ENCODE measurements at regions not wholly inside any gene's neighbourhood (a gene's known extent, or its start where the extent isn't known, plus 50 kb on each side); places are given as distances from the start of the nearest gene placed in this dataset.

DNA sequence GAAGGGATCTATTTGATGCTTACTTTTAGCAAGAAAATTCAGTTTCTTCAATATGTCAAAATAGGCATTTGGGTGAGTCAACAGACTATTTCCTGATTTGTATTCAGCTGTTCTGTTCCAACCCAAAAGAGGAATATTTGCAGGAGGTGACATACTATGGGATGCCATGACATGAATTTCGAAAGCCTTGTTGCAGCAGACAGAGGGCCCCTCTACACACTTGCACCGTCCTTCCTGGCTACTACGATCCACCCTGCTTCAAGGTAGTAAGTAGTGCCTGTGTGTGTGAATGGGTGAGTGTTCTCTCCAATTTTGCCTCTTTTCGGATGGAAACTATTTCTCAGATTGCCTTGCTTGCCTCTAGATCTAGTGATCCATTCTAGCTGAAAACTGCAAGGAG lies 413.0 kb upstream of the ADARB2 start:
- DNase-seq (ENCODE audit: low spot score) = no peak
- in situ Hi-C loops (cut with MboI; ENCODE audit: low pct_unique_long_range_greater_than_20kb, low sequenced_read_pairs, unreplicated experiment) = no loop called here

GRCh38 chr10:2145926-2146478 lies 408.7 kb upstream of the ADARB2 start:
- no peak for DNase-seq (ENCODE audit: low spot score)
- TF ChIP-seq, protein P1, sequence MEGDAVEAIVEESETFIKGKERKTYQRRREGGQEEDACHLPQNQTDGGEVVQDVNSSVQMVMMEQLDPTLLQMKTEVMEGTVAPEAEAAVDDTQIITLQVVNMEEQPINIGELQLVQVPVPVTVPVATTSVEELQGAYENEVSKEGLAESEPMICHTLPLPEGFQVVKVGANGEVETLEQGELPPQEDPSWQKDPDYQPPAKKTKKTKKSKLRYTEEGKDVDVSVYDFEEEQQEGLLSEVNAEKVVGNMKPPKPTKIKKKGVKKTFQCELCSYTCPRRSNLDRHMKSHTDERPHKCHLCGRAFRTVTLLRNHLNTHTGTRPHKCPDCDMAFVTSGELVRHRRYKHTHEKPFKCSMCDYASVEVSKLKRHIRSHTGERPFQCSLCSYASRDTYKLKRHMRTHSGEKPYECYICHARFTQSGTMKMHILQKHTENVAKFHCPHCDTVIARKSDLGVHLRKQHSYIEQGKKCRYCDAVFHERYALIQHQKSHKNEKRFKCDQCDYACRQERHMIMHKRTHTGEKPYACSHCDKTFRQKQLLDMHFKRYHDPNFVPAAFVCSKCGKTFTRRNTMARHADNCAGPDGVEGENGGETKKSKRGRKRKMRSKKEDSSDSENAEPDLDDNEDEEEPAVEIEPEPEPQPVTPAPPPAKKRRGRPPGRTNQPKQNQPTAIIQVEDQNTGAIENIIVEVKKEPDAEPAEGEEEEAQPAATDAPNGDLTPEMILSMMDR (IDR thresholded peaks at IDR 0.05; ENCODE audit: extremely low read depth, insufficient read depth, missing control alignments) = no peak
- in situ Hi-C loops (cut with MboI; ENCODE audit: low pct_unique_long_range_greater_than_20kb, low sequenced_read_pairs, unreplicated experiment) = no loop called here

More for the DNA sequence above, 413.0 kb upstream of the ADARB2 start:
- TF ChIP-seq, protein P1 (IDR thresholded peaks at IDR 0.05; ENCODE audit: extremely low read depth, insufficient read depth, missing control alignments) = no peak

GRCh38 chr10:2145491-2145890 lies 408.2 kb upstream of the ADARB2 start:
- TF ChIP-seq, protein P1 (IDR thresholded peaks at IDR 0.05; ENCODE audit: extremely low read depth, insufficient read depth, missing control alignments) = no peak
- DNase-seq (ENCODE audit: low spot score) = no peak
- in situ Hi-C loops (cut with MboI; ENCODE audit: low pct_unique_long_range_greater_than_20kb, low sequenced_read_pairs, unreplicated experiment) = no loop called here

- no peak for DNase-seq (ENCODE audit: low spot score)
These were observed 407.3 kb upstream of the ADARB2 start for GRCh38 chr10:2144584-2144983.

GRCh38 chr10:2143213-2143835 lies 406.0 kb upstream of the ADARB2 start:
- DNase-seq (ENCODE audit: low spot score) = no peak
- in situ Hi-C loops (cut with MboI; ENCODE audit: low pct_unique_long_range_greater_than_20kb, low sequenced_read_pairs, unreplicated experiment) = no loop called here
- TF ChIP-seq, protein P1 (IDR thresholded peaks at IDR 0.05; ENCODE audit: extremely low read depth, insufficient read depth, missing control alignments) = no peak

More at GRCh38 chr10:2144584-2144983, 407.3 kb upstream of the ADARB2 start:
- in situ Hi-C loops (cut with MboI; ENCODE audit: low pct_unique_long_range_greater_than_20kb, low sequenced_read_pairs, unreplicated experiment) = no loop called here
- TF ChIP-seq, protein P1 (IDR thresholded peaks at IDR 0.05; ENCODE audit: extremely low read depth, insufficient read depth, missing control alignments) = no peak

- in situ Hi-C loops (cut with MboI; ENCODE audit: low pct_unique_long_range_greater_than_20kb, low sequenced_read_pairs, unreplicated experiment) = no loop called here
- DNase-seq (ENCODE audit: low spot score) = no peak
- TF ChIP-seq, protein P1 (IDR thresholded peaks at IDR 0.05; ENCODE audit: extremely low read depth, insufficient read depth, missing control alignments) = no peak
These were observed 402.4 kb upstream of the ADARB2 start for GRCh38 chr10:2139746-2140145.

All from GM13977 (cell line).